ENCODE measurements at regions not wholly inside any gene's neighbourhood (a gene's known extent, or its start where the extent isn't known, plus 50 kb on each side); places are given as distances from the start of the nearest gene placed in this dataset.

DNA sequence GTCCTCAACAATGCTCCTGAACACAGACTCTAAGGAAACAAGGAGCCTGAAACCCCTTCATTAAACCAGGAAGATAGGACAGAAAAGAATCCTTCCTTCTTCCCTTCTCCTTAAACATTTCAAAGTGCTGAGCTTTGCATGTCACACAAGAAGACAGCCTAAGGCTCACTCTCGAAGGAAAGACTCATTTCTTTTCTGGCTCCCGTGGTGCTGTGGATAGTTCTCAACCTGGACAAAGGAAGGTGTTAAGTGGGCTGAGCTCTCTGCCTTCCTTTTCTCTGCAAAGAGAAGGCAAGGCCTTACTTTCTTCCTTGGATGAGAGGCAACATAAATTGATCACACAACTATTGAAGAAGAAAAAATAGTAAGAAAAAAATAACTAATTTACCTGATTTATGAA, 452.4 kb upstream of the DDI1 start:
- TF ChIP-seq, protein P1, sequence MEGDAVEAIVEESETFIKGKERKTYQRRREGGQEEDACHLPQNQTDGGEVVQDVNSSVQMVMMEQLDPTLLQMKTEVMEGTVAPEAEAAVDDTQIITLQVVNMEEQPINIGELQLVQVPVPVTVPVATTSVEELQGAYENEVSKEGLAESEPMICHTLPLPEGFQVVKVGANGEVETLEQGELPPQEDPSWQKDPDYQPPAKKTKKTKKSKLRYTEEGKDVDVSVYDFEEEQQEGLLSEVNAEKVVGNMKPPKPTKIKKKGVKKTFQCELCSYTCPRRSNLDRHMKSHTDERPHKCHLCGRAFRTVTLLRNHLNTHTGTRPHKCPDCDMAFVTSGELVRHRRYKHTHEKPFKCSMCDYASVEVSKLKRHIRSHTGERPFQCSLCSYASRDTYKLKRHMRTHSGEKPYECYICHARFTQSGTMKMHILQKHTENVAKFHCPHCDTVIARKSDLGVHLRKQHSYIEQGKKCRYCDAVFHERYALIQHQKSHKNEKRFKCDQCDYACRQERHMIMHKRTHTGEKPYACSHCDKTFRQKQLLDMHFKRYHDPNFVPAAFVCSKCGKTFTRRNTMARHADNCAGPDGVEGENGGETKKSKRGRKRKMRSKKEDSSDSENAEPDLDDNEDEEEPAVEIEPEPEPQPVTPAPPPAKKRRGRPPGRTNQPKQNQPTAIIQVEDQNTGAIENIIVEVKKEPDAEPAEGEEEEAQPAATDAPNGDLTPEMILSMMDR (IDR thresholded peaks at IDR 0.05), result no peak
- TF ChIP-seq EZH2 (IDR thresholded peaks at IDR 0.05), result no peak
